HEK293T (cell line): ENCODE measurements at regions not wholly inside any gene's neighbourhood (a gene's known extent, or its start where the extent isn't known, plus 50 kb on each side); places are given as distances from the start of the nearest gene placed in this dataset.

Source experiments
- ARNT ChIP-seq: fragments of 450-650 bp; IDR thresholded peaks from 2 replicates; pipeline ENCODE4 v1.6.1; 2017; ENCODE audit warnings: mild to moderate bottlenecking
- BHLHE40 ChIP-seq: fragments of 450-650 bp; IDR thresholded peaks from 2 replicates; pipeline ENCODE4 v1.6.1; 2016; ENCODE audit warnings: mild to moderate bottlenecking, moderate library complexity, borderline replicate concordance
- FOXA1 ChIP-seq: fragments of 450-650 bp; IDR thresholded peaks from 2 replicates; pipeline ENCODE4 v1.6.1; 2016; ENCODE audit warnings: mild to moderate bottlenecking
- FOXK2 ChIP-seq: fragments of 450-650 bp; IDR thresholded peaks from 2 replicates; pipeline ENCODE4 v1.6.1; 2016; ENCODE audit warnings: mild to moderate bottlenecking
- FOXM1 ChIP-seq: fragments of 450-650 bp; IDR thresholded peaks from 2 replicates; pipeline ENCODE4 v1.6.1; 2017; ENCODE audit warnings: mild to moderate bottlenecking, borderline replicate concordance
- HDGF ChIP-seq: fragments of 450-650 bp; IDR thresholded peaks from 2 replicates; pipeline ENCODE4 v1.6.1; 2017; ENCODE audit warnings: antibody characterized with exemption, borderline replicate concordance
- SP1 ChIP-seq: fragments of 450-650 bp; IDR thresholded peaks from 2 replicates; pipeline ENCODE4 v1.6.1; 2017
- TF ChIP-seq, protein P1 (sequence below): fragments of 450-650 bp; IDR thresholded peaks from 2 replicates; pipeline ENCODE4 v1.6.1; 2016

DNA sequence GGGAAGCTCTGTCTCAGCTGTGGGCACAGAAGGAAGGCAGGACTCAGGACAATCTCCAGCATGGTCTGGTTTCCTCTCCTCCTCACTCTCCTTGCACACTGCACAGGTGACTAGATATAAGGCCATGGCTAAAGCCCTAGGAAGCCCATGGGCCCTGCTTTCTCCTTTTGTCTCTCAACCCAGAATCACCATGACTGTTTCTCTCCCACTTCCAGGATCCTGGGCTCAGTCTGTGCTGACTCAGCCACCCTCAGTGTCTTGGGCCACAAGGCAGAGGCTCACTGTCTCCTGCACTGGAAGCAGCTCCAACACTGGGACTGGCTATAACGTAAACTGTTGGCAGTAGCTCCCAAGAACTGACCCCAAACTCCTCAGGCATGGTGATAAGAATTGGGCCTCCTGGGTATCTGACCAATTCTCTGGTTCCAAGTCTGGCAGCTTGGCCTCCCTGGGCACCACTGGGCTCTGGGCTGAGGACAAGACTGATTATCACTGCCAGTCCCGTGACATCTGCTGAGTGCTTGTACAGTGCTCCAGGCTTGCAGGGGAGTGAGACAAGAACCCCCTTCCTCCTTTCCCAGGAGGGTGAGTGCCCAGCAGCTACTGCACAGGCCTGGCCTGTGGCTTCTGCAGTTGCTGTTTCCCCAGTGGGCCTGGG, 104.0 kb upstream of the TOP3B start:
- TF ChIP-seq HDGF (no peak), FOXM1 (no peak), FOXK2 (no peak), FOXA1 (no peak), BHLHE40 (no peak), ARNT (no peak), SP1 (no peak)
- TF ChIP-seq, protein P1, sequence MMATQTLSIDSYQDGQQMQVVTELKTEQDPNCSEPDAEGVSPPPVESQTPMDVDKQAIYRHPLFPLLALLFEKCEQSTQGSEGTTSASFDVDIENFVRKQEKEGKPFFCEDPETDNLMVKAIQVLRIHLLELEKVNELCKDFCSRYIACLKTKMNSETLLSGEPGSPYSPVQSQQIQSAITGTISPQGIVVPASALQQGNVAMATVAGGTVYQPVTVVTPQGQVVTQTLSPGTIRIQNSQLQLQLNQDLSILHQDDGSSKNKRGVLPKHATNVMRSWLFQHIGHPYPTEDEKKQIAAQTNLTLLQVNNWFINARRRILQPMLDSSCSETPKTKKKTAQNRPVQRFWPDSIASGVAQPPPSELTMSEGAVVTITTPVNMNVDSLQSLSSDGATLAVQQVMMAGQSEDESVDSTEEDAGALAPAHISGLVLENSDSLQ: no peak
